Activated T-cell treated with anti-CD3 and anti-CD28 coated beads, Interleukin-2, amount 50 U/mL, for 72 hours (primary cell): ENCODE measurements at regions not wholly inside any gene's neighbourhood (a gene's known extent, or its start where the extent isn't known, plus 50 kb on each side); places are given as distances from the start of the nearest gene placed in this dataset.

ENCODE experiments used
- ATAC-seq, 2 donors: fragments of 150-1000 bp; cut with Tn5 transposase; replicated peaks in 1 of 2; 2 replicates each; pipeline ENCODE4 v1.10.0; 2021; ENCODE audit warnings: moderate library complexity in 2 of 2, mild to moderate bottlenecking in 1 of 2
- DNase-seq, 2 donors: peaks; one replicate each; pipeline ENCODE4 v3.0.0; 2021 to 2022; ENCODE audit warnings: mixed read lengths in 1 of 2
- H3K27ac Mint-ChIP-seq: one replicate; pipeline ENCODE4 v1.8.0; 2022; ENCODE audit warnings: mild to moderate bottlenecking, moderate library complexity, mixed read lengths
- H3K27me3 Mint-ChIP-seq: one replicate; pipeline ENCODE4 v1.8.0; 2022; ENCODE audit warnings: low read depth, mixed read lengths
- H3K36me3 Mint-ChIP-seq, 2 donors: one replicate each; pipeline ENCODE4 v1.8.0; 2022; ENCODE audit warnings: mixed read lengths in 2 of 2, mild to moderate bottlenecking in 1 of 2; ENCODE audit not compliant: insufficient read depth in 2 of 2
- H3K4me1 Mint-ChIP-seq: one replicate; pipeline ENCODE4 v1.8.0; 2022; ENCODE audit warnings: low read depth, mixed read lengths
- H3K4me3 Mint-ChIP-seq, 2 donors: one replicate each; pipeline ENCODE4 v1.8.0; 2022; ENCODE audit warnings: mild to moderate bottlenecking in 2 of 2, mixed read lengths in 2 of 2, moderate library complexity in 2 of 2
- H3K9me3 Mint-ChIP-seq, 2 donors: one replicate each; pipeline ENCODE4 v1.8.0; 2022; ENCODE audit warnings: mixed read lengths in 2 of 2

- no peak for ATAC-seq
- Mint-ChIP-seq H3K27ac (no peak overlapping the region), H3K9me3 (peaks cover 5 to 9% of the 10 kb centered on the region in 2 donors)
These were observed 258.1 kb upstream of the IGFBP3 start for GRCh38 chr7:46179061-46179610.

GRCh38 chr7:46178661-46179060 lies 257.6 kb upstream of the IGFBP3 start:
- no peak for ATAC-seq
- H3K4me3 Mint-ChIP-seq = no peak overlapping the region
- H3K4me1 Mint-ChIP-seq = no peaks in the 10 kb centered on the region
- H3K27ac Mint-ChIP-seq = no peak overlapping the region
- H3K27me3 Mint-ChIP-seq = no peaks in the 10 kb centered on the region
- H3K9me3 Mint-ChIP-seq = peaks cover 5 to 9% of the 10 kb centered on the region in 2 donors
- H3K36me3 Mint-ChIP-seq = no peaks in the 10 kb centered on the region
- DNase-seq = no peak

More at GRCh38 chr7:46179061-46179610, 258.1 kb upstream of the IGFBP3 start:
- Mint-ChIP-seq H3K4me1 (no peaks in the 10 kb centered on the region), H3K4me3 (no peak overlapping the region), H3K36me3 (no peaks in the 10 kb centered on the region), H3K27me3 (no peaks in the 10 kb centered on the region)
- no peak for DNase-seq

- ATAC-seq (no peak), DNase-seq (no peak)
- Mint-ChIP-seq H3K36me3 (no peaks in the 10 kb centered on the region), H3K27me3 (no peaks in the 10 kb centered on the region), H3K4me1 (no peaks in the 10 kb centered on the region), H3K9me3 (peaks cover 7 to 9% of the 10 kb centered on the region in 2 donors), H3K4me3 (no peak overlapping the region), H3K27ac (no peak overlapping the region)
These were observed 256.7 kb upstream of the IGFBP3 start for GRCh38 chr7:46177821-46178220.

DNA sequence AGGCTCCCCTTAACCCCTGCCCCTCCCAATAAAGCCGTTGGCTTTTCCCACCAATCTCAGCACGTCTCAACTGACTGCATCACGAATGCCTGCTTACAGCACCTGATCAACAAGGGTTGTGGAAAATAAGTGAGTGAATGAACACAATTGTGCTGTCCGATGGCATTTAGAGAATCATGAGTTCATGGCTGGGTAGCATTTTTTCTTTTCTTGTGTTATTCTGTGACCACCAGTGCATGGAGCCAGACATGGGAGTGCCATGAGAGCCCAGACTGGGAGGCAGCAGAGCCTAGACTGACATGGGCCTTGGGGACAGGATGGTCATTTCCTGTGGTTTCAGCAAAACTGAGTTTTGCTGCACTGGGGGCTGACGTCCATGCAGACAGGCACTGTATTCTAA lies 254.1 kb upstream of the IGFBP3 start:
- no peak overlapping the region for H3K27ac Mint-ChIP-seq
- ATAC-seq (no peak), DNase-seq (no peak)
- no peaks in the 10 kb centered on the region for H3K4me1 Mint-ChIP-seq
- H3K27me3 Mint-ChIP-seq = no peaks in the 10 kb centered on the region
- no peak overlapping the region for H3K4me3 Mint-ChIP-seq
- H3K9me3 Mint-ChIP-seq = peaks cover 4 to 5% of the 10 kb centered on the region in 2 donors
- H3K36me3 Mint-ChIP-seq = no peaks in the 10 kb centered on the region

DNA sequence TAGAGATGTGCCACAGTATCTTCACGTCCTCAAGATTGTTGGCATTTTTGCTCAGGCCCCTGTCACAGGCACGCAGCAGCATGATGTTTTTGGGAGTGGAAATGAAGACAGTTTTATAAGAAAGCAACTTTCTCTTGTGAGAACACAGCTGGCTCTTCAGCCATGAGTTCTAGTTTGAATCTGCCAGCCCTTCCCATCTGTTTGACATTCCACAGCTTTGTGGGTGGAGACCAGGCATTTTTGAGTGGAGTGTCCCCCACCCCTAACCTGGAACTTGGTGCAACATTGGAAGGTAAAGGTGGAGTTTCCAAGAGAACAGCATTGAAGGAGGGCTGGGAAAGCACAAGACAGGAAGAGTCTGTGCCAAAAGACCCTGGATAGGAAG lies 253.1 kb upstream of the IGFBP3 start:
- H3K36me3 Mint-ChIP-seq = no peaks in the 10 kb centered on the region
- no peaks in the 10 kb centered on the region for H3K4me1 Mint-ChIP-seq
- H3K9me3 Mint-ChIP-seq = peaks cover 4 to 5% of the 10 kb centered on the region in 2 donors
- H3K4me3 Mint-ChIP-seq = no peak overlapping the region
- H3K27ac Mint-ChIP-seq = no peak overlapping the region
- ATAC-seq (no peak), DNase-seq (no peak)
- no peaks in the 10 kb centered on the region for H3K27me3 Mint-ChIP-seq

DNA sequence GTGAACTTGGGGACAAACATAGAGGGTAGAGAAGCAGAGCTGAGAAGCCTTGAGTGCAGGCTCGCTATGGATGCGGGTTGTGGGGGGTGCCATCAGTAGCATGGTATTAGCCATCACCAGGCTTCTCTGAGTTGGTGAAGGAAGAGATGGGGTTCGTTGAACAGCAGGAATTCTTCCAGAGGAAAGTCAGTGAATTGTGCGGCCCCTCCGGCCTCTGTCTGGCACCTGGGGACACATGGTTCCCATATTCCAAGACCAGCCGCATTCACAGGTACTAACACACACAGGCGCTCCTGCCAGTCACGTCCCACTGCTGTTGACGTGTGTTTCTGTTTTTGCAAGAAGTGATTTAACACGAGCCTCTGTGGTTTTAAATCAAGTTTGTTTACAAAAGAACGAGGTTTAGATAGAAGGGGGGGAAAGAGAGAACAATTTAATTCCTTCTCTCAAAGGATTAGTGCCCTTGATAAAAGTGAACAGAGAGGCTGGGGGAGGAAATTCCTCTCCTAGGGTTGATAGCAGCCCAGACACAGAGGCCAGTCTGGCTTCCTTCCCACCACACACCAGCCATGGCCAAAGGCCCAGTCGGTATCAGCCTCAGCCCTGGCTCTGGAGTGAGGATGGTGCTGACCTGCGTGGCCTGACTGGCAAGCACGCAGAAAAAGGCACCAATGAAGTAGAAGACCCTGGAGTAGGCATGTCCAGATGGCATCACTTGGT lies 252.6 kb upstream of the IGFBP3 start:
- H3K9me3 Mint-ChIP-seq = peaks cover 4 to 5% of the 10 kb centered on the region in 2 donors

DNA sequence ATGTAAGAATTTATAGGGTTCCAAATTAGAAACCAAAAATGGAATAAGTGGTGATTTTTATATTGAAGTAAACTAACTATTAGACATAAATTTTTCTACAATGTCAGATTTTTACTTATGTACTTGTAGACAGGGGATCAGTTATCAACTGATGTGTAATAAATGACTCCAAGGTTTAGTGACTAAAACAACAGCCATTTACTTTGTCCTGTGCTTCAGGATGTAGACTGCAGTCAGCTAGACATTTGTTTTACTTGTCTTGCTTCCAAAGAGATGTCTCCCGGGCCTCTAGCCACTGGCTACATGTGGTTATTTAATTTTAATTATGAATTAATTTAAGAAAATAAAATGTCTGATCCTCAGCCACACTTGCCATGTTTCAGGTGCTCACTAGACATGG lies 249.7 kb upstream of the IGFBP3 start:
- H3K27ac Mint-ChIP-seq = no peak overlapping the region
- no peaks in the 10 kb centered on the region for H3K4me1 Mint-ChIP-seq
- no peaks in the 10 kb centered on the region for H3K27me3 Mint-ChIP-seq
- ATAC-seq (no peak), DNase-seq (no peak)
- no peak overlapping the region for H3K4me3 Mint-ChIP-seq
- H3K36me3 Mint-ChIP-seq = no peaks in the 10 kb centered on the region
- peaks cover 0 to 2% of the 10 kb centered on the region in 2 donors for H3K9me3 Mint-ChIP-seq

More for the DNA sequence above, 252.6 kb upstream of the IGFBP3 start:
- no peak overlapping the region for H3K4me3 Mint-ChIP-seq
- no peaks in the 10 kb centered on the region for H3K36me3 Mint-ChIP-seq
- H3K27me3 Mint-ChIP-seq = no peaks in the 10 kb centered on the region
- no peaks in the 10 kb centered on the region for H3K4me1 Mint-ChIP-seq
- DNase-seq (no peak), ATAC-seq (no peak)
- H3K27ac Mint-ChIP-seq = no peak overlapping the region

- H3K27me3 Mint-ChIP-seq = no peaks in the 10 kb centered on the region
- no peaks in the 10 kb centered on the region for H3K4me1 Mint-ChIP-seq
- H3K4me3 Mint-ChIP-seq = no peak overlapping the region
- no peak for DNase-seq
- H3K36me3 Mint-ChIP-seq = no peaks in the 10 kb centered on the region
- no peak for ATAC-seq
- peaks cover 0 to 2% of the 10 kb centered on the region in 2 donors for H3K9me3 Mint-ChIP-seq
- no peak overlapping the region for H3K27ac Mint-ChIP-seq
These were observed 248.9 kb upstream of the IGFBP3 start for GRCh38 chr7:46170021-46170420.

GRCh38 chr7:46169384-46169755 lies 248.3 kb upstream of the IGFBP3 start:
- Mint-ChIP-seq H3K4me3 (no peak overlapping the region), H3K4me1 (no peaks in the 10 kb centered on the region), H3K9me3 (peaks cover 0 to 2% of the 10 kb centered on the region in 2 donors), H3K27ac (no peak overlapping the region), H3K27me3 (no peaks in the 10 kb centered on the region), H3K36me3 (no peaks in the 10 kb centered on the region)
- DNase-seq (no peak), ATAC-seq (no peak)

- Mint-ChIP-seq H3K27me3 (no peaks in the 10 kb centered on the region), H3K36me3 (no peaks in the 10 kb centered on the region), H3K27ac (no peak overlapping the region), H3K9me3 (peaks cover 0 to 2% of the 10 kb centered on the region in 2 donors), H3K4me3 (no peak overlapping the region), H3K4me1 (no peaks in the 10 kb centered on the region)
- ATAC-seq (no peak), DNase-seq (no peak)
These were observed 247.8 kb upstream of the IGFBP3 start for GRCh38 chr7:46168671-46169383.

DNA sequence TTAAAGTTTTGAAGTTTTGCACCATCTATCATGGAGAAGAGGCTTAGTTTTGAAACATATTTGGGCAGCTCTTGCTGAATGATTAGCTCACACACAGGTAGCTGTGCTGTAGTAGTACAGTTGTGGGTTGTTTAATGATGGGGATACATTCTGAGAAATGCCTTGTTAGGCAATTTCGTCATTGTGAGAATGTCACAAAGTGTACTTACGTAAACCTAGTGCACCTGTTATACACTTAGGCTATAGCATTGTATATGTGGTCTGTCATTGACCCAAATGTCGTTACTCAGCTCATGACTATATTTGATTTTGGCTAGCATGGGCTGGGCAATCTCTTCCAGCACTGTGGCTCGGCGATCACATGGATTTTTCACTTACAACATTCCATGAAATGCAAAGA lies 247.2 kb upstream of the IGFBP3 start:
- no peaks in the 10 kb centered on the region for H3K36me3 Mint-ChIP-seq
- no peaks in the 10 kb centered on the region for H3K27me3 Mint-ChIP-seq
- no peaks in the 10 kb centered on the region for H3K4me1 Mint-ChIP-seq
- H3K4me3 Mint-ChIP-seq = no peak overlapping the region
- no peak for ATAC-seq
- DNase-seq = no peak
- peaks cover 0 to 2% of the 10 kb centered on the region in 2 donors for H3K9me3 Mint-ChIP-seq
- no peak overlapping the region for H3K27ac Mint-ChIP-seq

DNA sequence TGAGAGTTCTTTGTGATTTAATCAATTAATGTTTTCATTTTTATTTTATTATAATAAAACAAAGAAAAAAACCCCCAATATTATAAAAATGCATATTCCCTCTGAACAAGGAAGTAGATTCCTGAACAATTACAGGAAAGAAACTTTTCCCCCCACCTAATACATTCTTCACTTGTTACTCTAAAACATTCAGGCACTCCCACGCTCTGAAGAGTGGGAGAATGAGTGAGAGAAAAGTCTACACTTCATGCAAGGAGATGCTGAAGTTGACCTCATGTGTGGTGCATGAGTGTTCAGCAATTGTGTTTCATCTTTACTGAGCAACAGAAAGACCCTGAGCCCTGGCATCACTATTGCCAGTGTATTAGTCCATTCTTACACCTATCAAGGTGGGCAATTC lies 244.2 kb upstream of the IGFBP3 start:
- Mint-ChIP-seq H3K4me3 (no peak overlapping the region), H3K27me3 (no peaks in the 10 kb centered on the region), H3K27ac (no peak overlapping the region), H3K4me1 (no peaks in the 10 kb centered on the region), H3K36me3 (no peaks in the 10 kb centered on the region), H3K9me3 (no peaks in the 10 kb centered on the region)
- ATAC-seq (no peak), DNase-seq (no peak)

- no peak for DNase-seq
- Mint-ChIP-seq H3K9me3 (no peaks in the 10 kb centered on the region), H3K4me1 (no peaks in the 10 kb centered on the region), H3K27me3 (no peaks in the 10 kb centered on the region), H3K4me3 (no peak overlapping the region), H3K36me3 (no peaks in the 10 kb centered on the region), H3K27ac (no peak overlapping the region)
- ATAC-seq = no peak
These were observed 243.6 kb upstream of the IGFBP3 start for GRCh38 chr7:46164629-46165028.
